HepG2 (cell line): ENCODE measurements at regions not wholly inside any gene's neighbourhood (a gene's known extent, or its start where the extent isn't known, plus 50 kb on each side); places are given as distances from the start of the nearest gene placed in this dataset.

Experiments
- ATAC-seq: fragments of 200-7000 bp; cut with Tn5 transposase; 3 replicates; pipeline ENCODE4 v1.9.1; 2020; ENCODE audit warnings: mild to moderate bottlenecking, moderate library complexity
- BruUV-seq: library from RNA; stranded (reverse); fragments of 400-500 nt; replicated peaks from 2 replicates; lab custom pipeline; 2021; lab: Mats Ljungman, UMichigan
- CTCF ChIA-PET: fragments of 300-600 bp; formaldehyde crosslinking; extraction: SDS; loops from one replicate; lab custom pipeline; 2021; ENCODE audit warnings: low total read pairs, inconsistent platforms, low intra/inter-chr PET ratio; lab: Yijun Ruan, JAX
- POLR2A ChIA-PET: fragments of 350-600 bp; sonication (Branson Sonifier 250); formaldehyde crosslinking; loops from one replicate; lab custom pipeline; 2020; ENCODE audit warnings: antibody characterized with exemption, inconsistent platforms; lab: Yijun Ruan, JAX
- DNase-seq: peaks from one replicate; pipeline ENCODE4 v3.0.0-alpha.2; 2015; ENCODE audit warnings: low spot score
- FAIRE-seq: peaks from 3 replicates; lab custom pipeline; 2011; peaks lifted over from hg19 to GRCh38; lab: Jason Lieb, UNC
- H2AFZ ChIP-seq: one replicate; pipeline ENCODE4 v1.6.1; 2011; ENCODE audit warnings: low read length, inconsistent platforms
- H3K27ac ChIP-seq: fragments of 300-600 bp; 3 replicates; pipeline ENCODE4 v1.8.0; 2011; ENCODE audit warnings: mixed run types, mild to moderate bottlenecking, mixed read lengths, low read length, inconsistent platforms; ENCODE audit not compliant: insufficient read depth; ENCODE audit errors: extremely low read length
- H3K27me3 ChIP-seq, 2 experiments: fragments of 200-600 bp in 1 of 2; 2 replicates in 1 of 2; 3 replicates in 1 of 2; pipeline versions ENCODE4 v1.6.0 to v1.8.0; 2011; ENCODE audit warnings: low read length in 2 of 2, mild to moderate bottlenecking in 2 of 2, moderate library complexity in 2 of 2, inconsistent platforms in 1 of 2; ENCODE audit not compliant: insufficient read depth in 2 of 2, control insufficient read depth in 1 of 2
- H3K36me3 ChIP-seq, 2 experiments: fragments of 200-600 bp in 1 of 2; replicated peaks in 1 of 2; 2 replicates in 1 of 2; 3 replicates in 1 of 2; pipeline versions ENCODE4 v1.5.1 to v1.8.0; 2011; ENCODE audit warnings: low read length in 2 of 2, inconsistent platforms in 1 of 2; ENCODE audit not compliant: insufficient read depth in 2 of 2, control insufficient read depth in 1 of 2
- H3K4me1 ChIP-seq: 2 replicates; pipeline ENCODE4 v1.5.1; 2012; ENCODE audit warnings: low read length, inconsistent platforms; ENCODE audit not compliant: insufficient read depth
- H3K4me2 ChIP-seq: 2 replicates; pipeline ENCODE4 v1.6.0; 2011; ENCODE audit warnings: low read depth, low read length, inconsistent platforms
- H3K4me3 ChIP-seq, 3 experiments: fragments of 200-600 bp in 1 of 3; sonication (generic), shearing (Covaris generic) in 1 of 3; replicated peaks in 1 of 3; 2 replicates each; pipeline ENCODE4 v1.5.1; 2011 to 2016; ENCODE audit warnings: low read length in 3 of 3, inconsistent platforms in 2 of 3, low read depth in 2 of 3, mild to moderate bottlenecking in 2 of 3, control low read depth in 1 of 3, mixed read lengths in 1 of 3; ENCODE audit not compliant: insufficient read depth in 1 of 3
- H3K79me2 ChIP-seq: one replicate; pipeline ENCODE4 v1.6.1; 2011; ENCODE audit warnings: low read length, inconsistent platforms; ENCODE audit not compliant: insufficient read depth
- H3K9ac ChIP-seq: 2 replicates; pipeline ENCODE4 v1.6.0; 2011; ENCODE audit warnings: mild to moderate bottlenecking, low read depth, low read length, inconsistent platforms; ENCODE audit not compliant: insufficient read depth
- H3K9me3 ChIP-seq: 2 replicates; pipeline ENCODE4 v1.5.1; 2012; ENCODE audit warnings: mild to moderate bottlenecking, low read length
- H4K20me1 ChIP-seq: 2 replicates; pipeline ENCODE4 v1.6.0; 2011; ENCODE audit warnings: inconsistent platforms, mild to moderate bottlenecking, low read length, moderate library complexity; ENCODE audit not compliant: insufficient read depth
- KLF11 ChIP-seq: IDR thresholded peaks from 2 replicates; pipeline ENCODE4 v1.6.1; 2016; ENCODE audit warnings: missing compliant biosample characterization
- SRSF1 ChIP-seq: fragments of 200-400 bp; formaldehyde crosslinking; optimal IDR thresholded peaks from 2 replicates; pipeline ENCODE3; 2017; ENCODE audit warnings: mild to moderate bottlenecking, low read depth, low read length, moderate library complexity
- STAG1 ChIP-seq: sonication (generic); formaldehyde crosslinking; IDR thresholded peaks from 2 replicates; pipeline ENCODE4 v1.4.0; 2020; ENCODE audit warnings: missing genetic modification reagents
- ZBTB7B ChIP-seq: sonication (generic); formaldehyde crosslinking; IDR thresholded peaks from 2 replicates; pipeline ENCODE4 v1.4.0; 2020; ENCODE audit warnings: missing genetic modification reagents
- ZFP37 ChIP-seq: sonication (generic); formaldehyde crosslinking; IDR thresholded peaks from 2 replicates; pipeline ENCODE4 v1.4.0; 2020; ENCODE audit warnings: missing genetic modification reagents, borderline replicate concordance
- ZNF430 ChIP-seq: sonication (generic); formaldehyde crosslinking; IDR thresholded peaks from 2 replicates; pipeline ENCODE4 v1.9.0; 2021; ENCODE audit warnings: mild to moderate bottlenecking, missing genetic modification reagents
- ZNF646 ChIP-seq: sonication (generic); formaldehyde crosslinking; IDR thresholded peaks from 2 replicates; pipeline ENCODE4 v1.9.0; 2021; ENCODE audit warnings: mild to moderate bottlenecking, missing genetic modification reagents
- in situ Hi-C: cut with HindIII; loops from 2 replicates; pipeline ENCODE4 v1.10.0; 2017; ENCODE audit warnings: low pct_unique_long_range_greater_than_20kb; ENCODE audit not compliant: extremely low pct_ligation_motif_present
- intact Hi-C: fragments of 100-400 bp; cut with micrococcal nuclease; formaldehyde crosslinking; loops from one replicate; pipeline ENCODE4 v1.10.0; 2022; ENCODE audit not compliant: unreplicated experiment

GRCh38 chr4:14362385-14362784, 639.9 kb upstream of the CPEB2 start:
- H3K36me3 ChIP-seq: no peaks in the 10 kb centered on the region
- DNase-seq (no peak), FAIRE-seq (no peak), ATAC-seq (no peak)
- no peak overlapping the region for H3K4me2 ChIP-seq
- intact Hi-C loops: no loop called here
- CTCF ChIA-PET: no interaction called here
- no peaks in the 10 kb centered on the region for H3K4me1 ChIP-seq
- in situ Hi-C loops: no loop called here
- no peaks in the 10 kb centered on the region for H3K27me3 ChIP-seq
- H3K79me2 ChIP-seq: no peaks in the 10 kb centered on the region
- peaks cover 75% of the 10 kb centered on the region for H3K9me3 ChIP-seq
- no TSS peak for BruUV-seq
- H3K9ac ChIP-seq: no peak overlapping the region
- H3K27ac ChIP-seq: no peak overlapping the region
- TF ChIP-seq KLF11 (CRISPR knock-in tag): no peak
- TF ChIP-seq ZNF646 (CRISPR knock-in tag): no peak
- no peak for TF ChIP-seq STAG1 (CRISPR knock-in tag)
- TF ChIP-seq SRSF1: no peak
- TF ChIP-seq ZNF430 (CRISPR knock-in tag): no peak
- TF ChIP-seq ZFP37 (CRISPR knock-in tag): no peak
- no peak for TF ChIP-seq ZBTB7B (CRISPR knock-in tag)
- no peaks in the 10 kb centered on the region for H4K20me1 ChIP-seq
- no peak overlapping the region for H2AFZ ChIP-seq
- POLR2A ChIA-PET: no interaction called here
- no peak overlapping the region for H3K4me3 ChIP-seq
